RWPE2 (cell line): ENCODE measurements at regions not wholly inside any gene's neighbourhood (a gene's known extent, or its start where the extent isn't known, plus 50 kb on each side); places are given as distances from the start of the nearest gene placed in this dataset.

Source experiments
- ATAC-seq: fragments of 200-7000 bp; cut with Tn5 transposase; 3 replicates; pipeline ENCODE4 v1.9.1; 2021; ENCODE audit warnings: low read depth
- DNase-seq: peaks from one replicate; pipeline ENCODE4 v3.0.0-alpha.2; 2020; ENCODE audit warnings: low spot score
- H3K27ac ChIP-seq: fragments of 450-650 bp; 2 replicates; pipeline ENCODE4 v1.5.1; 2017; ENCODE audit warnings: mild to moderate bottlenecking; ENCODE audit not compliant: poor library complexity, severe bottlenecking
- H3K27me3 ChIP-seq: fragments of 250-450 bp; sonication (Bioruptor Pico); 2 replicates; pipeline ENCODE4 v1.5.1; 2021; ENCODE audit warnings: mild to moderate bottlenecking, moderate library complexity; ENCODE audit not compliant: insufficient read depth, poor library complexity, severe bottlenecking
- H3K36me3 ChIP-seq: fragments of 250-450 bp; sonication (Bioruptor Pico); 2 replicates; pipeline ENCODE4 v1.5.1; 2020; ENCODE audit warnings: low read depth, mild to moderate bottlenecking, moderate library complexity
- H3K4me1 ChIP-seq: fragments of 250-450 bp; sonication (Bioruptor Pico); 2 replicates; pipeline ENCODE4 v1.5.1; 2021; ENCODE audit warnings: mild to moderate bottlenecking, moderate library complexity; ENCODE audit not compliant: insufficient read depth, poor library complexity, severe bottlenecking
- H3K4me3 ChIP-seq: fragments of 250-450 bp; sonication (Bioruptor Pico); 2 replicates; pipeline ENCODE4 v1.5.1; 2021; ENCODE audit warnings: mild to moderate bottlenecking, moderate library complexity; ENCODE audit not compliant: severe bottlenecking
- H3K9me3 ChIP-seq: fragments of 250-450 bp; sonication (Bioruptor Pico); 2 replicates; pipeline ENCODE4 v1.5.1; 2021; ENCODE audit warnings: mild to moderate bottlenecking, moderate library complexity; ENCODE audit not compliant: severe bottlenecking
- TF ChIP-seq, protein P1 (sequence below): fragments of 450-650 bp; IDR thresholded peaks from one replicate; pipeline ENCODE4 v1.5.1; 2017; ENCODE audit warnings: mild to moderate bottlenecking, moderate library complexity; ENCODE audit not compliant: poor library complexity, severe bottlenecking

DNA sequence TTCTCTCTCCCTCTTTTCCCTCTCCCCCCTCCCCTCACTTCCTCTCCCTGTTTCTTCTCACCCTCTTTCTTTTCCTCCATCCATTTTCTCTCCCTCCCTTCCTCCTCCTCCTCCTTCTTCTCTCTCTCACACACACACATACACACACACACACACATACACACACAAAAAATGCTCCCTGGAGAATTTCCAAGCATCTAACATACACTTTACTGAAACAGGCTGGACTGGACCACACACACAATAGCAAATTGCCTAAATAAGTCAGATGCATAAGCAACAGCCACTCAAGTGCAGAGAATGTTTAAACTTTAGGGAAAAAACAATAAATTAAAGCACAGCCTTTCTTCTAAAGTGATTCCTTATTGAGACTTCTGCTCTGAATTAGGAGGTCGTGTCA, 267.7 kb downstream of the FGFR2 start:
- ATAC-seq (no peak), DNase-seq (no peak)
- Histone ChIP-seq H3K9me3 (no peaks in the 10 kb centered on the region), H3K36me3 (no peaks in the 10 kb centered on the region), H3K27me3 (no peaks in the 10 kb centered on the region), H3K27ac (no peak overlapping the region), H3K4me3 (no peak overlapping the region), H3K4me1 (peaks cover 24% of the 10 kb centered on the region)
- TF ChIP-seq, protein P1, sequence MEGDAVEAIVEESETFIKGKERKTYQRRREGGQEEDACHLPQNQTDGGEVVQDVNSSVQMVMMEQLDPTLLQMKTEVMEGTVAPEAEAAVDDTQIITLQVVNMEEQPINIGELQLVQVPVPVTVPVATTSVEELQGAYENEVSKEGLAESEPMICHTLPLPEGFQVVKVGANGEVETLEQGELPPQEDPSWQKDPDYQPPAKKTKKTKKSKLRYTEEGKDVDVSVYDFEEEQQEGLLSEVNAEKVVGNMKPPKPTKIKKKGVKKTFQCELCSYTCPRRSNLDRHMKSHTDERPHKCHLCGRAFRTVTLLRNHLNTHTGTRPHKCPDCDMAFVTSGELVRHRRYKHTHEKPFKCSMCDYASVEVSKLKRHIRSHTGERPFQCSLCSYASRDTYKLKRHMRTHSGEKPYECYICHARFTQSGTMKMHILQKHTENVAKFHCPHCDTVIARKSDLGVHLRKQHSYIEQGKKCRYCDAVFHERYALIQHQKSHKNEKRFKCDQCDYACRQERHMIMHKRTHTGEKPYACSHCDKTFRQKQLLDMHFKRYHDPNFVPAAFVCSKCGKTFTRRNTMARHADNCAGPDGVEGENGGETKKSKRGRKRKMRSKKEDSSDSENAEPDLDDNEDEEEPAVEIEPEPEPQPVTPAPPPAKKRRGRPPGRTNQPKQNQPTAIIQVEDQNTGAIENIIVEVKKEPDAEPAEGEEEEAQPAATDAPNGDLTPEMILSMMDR: no peak

GRCh38 chr10:121332353-121332752, 265.9 kb downstream of the FGFR2 start:
- no peak overlapping the region for H3K4me3 ChIP-seq
- no peaks in the 10 kb centered on the region for H3K36me3 ChIP-seq
- H3K9me3 ChIP-seq: no peaks in the 10 kb centered on the region
- H3K4me1 ChIP-seq: peaks cover 10% of the 10 kb centered on the region
- peak overlapping the region; percentile 45 for H3K27ac ChIP-seq
- ATAC-seq (no peak), DNase-seq (no peak)
- TF ChIP-seq, protein P1: no peak
- no peaks in the 10 kb centered on the region for H3K27me3 ChIP-seq

- no peaks in the 10 kb centered on the region for H3K36me3 ChIP-seq
Measured at GRCh38 chr10:121332829-121333765, 265.1 kb downstream of the FGFR2 start.

GRCh38 chr10:121335386-121335925, 262.8 kb downstream of the FGFR2 start:
- peaks cover 10% of the 10 kb centered on the region for H3K4me1 ChIP-seq
- no peaks in the 10 kb centered on the region for H3K9me3 ChIP-seq
- DNase-seq: no peak
- TF ChIP-seq, protein P1: no peak
- no peak overlapping the region for H3K27ac ChIP-seq
- H3K4me3 ChIP-seq: no peak overlapping the region
- no peaks in the 10 kb centered on the region for H3K36me3 ChIP-seq
- no peak for ATAC-seq
- no peaks in the 10 kb centered on the region for H3K27me3 ChIP-seq

More at GRCh38 chr10:121332829-121333765, 265.1 kb downstream of the FGFR2 start:
- no peak for DNase-seq
- no peaks in the 10 kb centered on the region for H3K27me3 ChIP-seq
- TF ChIP-seq, protein P1: no peak
- ATAC-seq: peak; percentile 99
- H3K27ac ChIP-seq: peak overlapping the region; percentile 45
- no peak overlapping the region for H3K4me3 ChIP-seq
- H3K4me1 ChIP-seq: peaks cover 10% of the 10 kb centered on the region
- H3K9me3 ChIP-seq: no peaks in the 10 kb centered on the region
